HUES48 (cell line): ENCODE measurements at regions not wholly inside any gene's neighbourhood (a gene's known extent, or its start where the extent isn't known, plus 50 kb on each side); places are given as distances from the start of the nearest gene placed in this dataset.
"Not testable (repeated sequence)": the region's sequence is repeated elsewhere in the genome, so short reads cannot be mapped to it uniquely, and the experiment has no call there.

Source experiments
- H3K27ac ChIP-seq: one replicate; pipeline ENCODE4 v1.7.0; 2013; ENCODE audit warnings: low read depth, low read length, inconsistent platforms
- H3K27me3 ChIP-seq: 2 replicates; pipeline ENCODE4 v1.6.1; 2013; ENCODE audit warnings: mild to moderate bottlenecking, low read length; ENCODE audit not compliant: control insufficient read depth, insufficient read depth
- H3K36me3 ChIP-seq: 2 replicates; pipeline ENCODE4 v1.6.1; 2013; ENCODE audit warnings: low read length; ENCODE audit not compliant: control insufficient read depth, insufficient read depth
- H3K4me1 ChIP-seq: 2 replicates; pipeline ENCODE4 v1.6.1; 2013; ENCODE audit warnings: mild to moderate bottlenecking, low read length; ENCODE audit not compliant: control insufficient read depth, insufficient read depth
- H3K4me3 ChIP-seq: 2 replicates; pipeline ENCODE4 v1.5.1; 2013; ENCODE audit warnings: mild to moderate bottlenecking, low read depth, low read length
- H3K9ac ChIP-seq: 2 replicates; pipeline ENCODE4 v1.6.1; 2013; ENCODE audit warnings: mild to moderate bottlenecking, low read depth, low read length, moderate library complexity
- H3K9me3 ChIP-seq: 2 replicates; pipeline ENCODE4 v1.6.1; 2013; ENCODE audit warnings: low read length; ENCODE audit not compliant: control insufficient read depth, insufficient read depth

DNA sequence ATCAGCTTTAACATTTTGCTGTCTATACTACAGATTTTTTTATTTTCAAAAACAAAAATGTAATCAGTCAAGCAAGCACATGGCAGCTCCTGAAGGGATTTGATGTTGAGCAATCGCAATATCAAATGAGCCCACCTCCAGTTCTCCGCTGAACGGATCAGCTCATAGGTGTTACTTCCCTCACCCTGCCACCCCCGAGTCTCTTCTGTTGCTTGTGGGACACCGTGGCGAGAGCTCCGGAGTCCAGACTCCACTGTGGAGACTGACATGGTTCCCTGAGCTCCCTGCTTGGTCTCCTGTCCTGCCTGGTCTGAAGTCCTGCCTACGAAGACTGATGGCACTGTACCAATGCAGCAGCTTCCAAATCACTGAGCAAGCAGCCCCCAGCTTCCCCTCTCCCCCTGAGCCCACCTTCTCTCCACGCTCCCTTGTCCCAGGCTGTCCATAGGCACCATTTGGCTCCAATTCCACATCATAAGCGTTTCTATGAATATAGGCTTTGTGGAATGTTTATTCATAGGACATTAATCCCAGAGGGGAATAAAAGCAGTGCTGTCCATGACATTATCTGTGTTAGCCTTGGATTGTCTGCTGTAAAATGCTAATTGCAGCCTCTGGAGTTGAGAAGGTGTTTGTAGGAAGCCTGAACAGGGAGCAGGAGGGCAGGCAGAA lies 162.2 kb downstream of the LY86 start:
- Histone ChIP-seq H3K4me3 (no peak overlapping the region), H3K27me3 (no peaks in the 10 kb centered on the region), H3K27ac (no peak overlapping the region), H3K36me3 (no peaks in the 10 kb centered on the region), H3K4me1 (peaks cover 11% of the 10 kb centered on the region), H3K9ac (no peak overlapping the region), H3K9me3 (no peaks in the 10 kb centered on the region)

GRCh38 chr6:6751266-6751596 lies 162.7 kb downstream of the LY86 start:
- H3K27ac ChIP-seq: no peak overlapping the region
- peaks cover 11% of the 10 kb centered on the region for H3K4me1 ChIP-seq

GRCh38 chr6:6751619-6752023 lies 163.1 kb downstream of the LY86 start:
- Histone ChIP-seq H3K9me3 (no peaks in the 10 kb centered on the region), H3K27me3 (no peaks in the 10 kb centered on the region), H3K36me3 (no peaks in the 10 kb centered on the region), H3K9ac (no peak overlapping the region), H3K4me1 (peaks cover 11% of the 10 kb centered on the region), H3K4me3 (no peak overlapping the region), H3K27ac (no peak overlapping the region)

More at GRCh38 chr6:6751266-6751596, 162.7 kb downstream of the LY86 start:
- Histone ChIP-seq H3K9me3 (no peaks in the 10 kb centered on the region), H3K9ac (no peak overlapping the region), H3K27me3 (no peaks in the 10 kb centered on the region), H3K4me3 (no peak overlapping the region), H3K36me3 (no peaks in the 10 kb centered on the region)

- Histone ChIP-seq H3K27me3 (no peaks in the 10 kb centered on the region), H3K9me3 (no peaks in the 10 kb centered on the region), H3K27ac (no peak overlapping the region), H3K4me3 (no peak overlapping the region), H3K36me3 (no peaks in the 10 kb centered on the region), H3K9ac (no peak overlapping the region), H3K4me1 (peaks cover 11% of the 10 kb centered on the region)
Observed at GRCh38 chr6:6752129-6752528, 163.6 kb downstream of the LY86 start.

DNA sequence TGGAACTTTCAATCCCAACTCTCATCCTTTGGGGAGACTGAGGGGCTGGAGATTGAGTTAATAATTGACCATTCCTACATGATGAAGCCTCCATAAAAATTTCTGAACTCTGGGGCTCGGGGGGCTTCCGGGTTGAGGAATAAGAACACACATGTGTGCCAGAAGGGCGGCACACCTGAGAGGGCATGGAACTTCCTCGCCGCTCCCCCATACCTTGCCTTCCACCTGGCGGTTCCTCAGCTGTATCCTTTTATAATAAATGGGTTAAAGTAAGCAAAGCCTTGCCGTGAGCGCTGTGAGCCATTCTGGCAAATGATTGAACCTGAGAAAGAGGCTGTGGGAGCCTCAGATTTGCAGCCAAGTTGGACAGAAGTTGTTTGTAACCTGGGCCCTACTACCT lies 164.8 kb downstream of the LY86 start:
- H3K4me1 ChIP-seq: peaks cover 11% of the 10 kb centered on the region
- no peak overlapping the region for H3K9ac ChIP-seq
- H3K27me3 ChIP-seq: no peaks in the 10 kb centered on the region
- H3K4me3 ChIP-seq: no peak overlapping the region
- H3K36me3 ChIP-seq: no peaks in the 10 kb centered on the region
- no peak overlapping the region for H3K27ac ChIP-seq
- no peaks in the 10 kb centered on the region for H3K9me3 ChIP-seq

- H3K4me3 ChIP-seq: no peak overlapping the region
- no peaks in the 10 kb centered on the region for H3K27me3 ChIP-seq
- H3K36me3 ChIP-seq: no peaks in the 10 kb centered on the region
- no peak overlapping the region for H3K27ac ChIP-seq
- H3K4me1 ChIP-seq: peaks cover 20% of the 10 kb centered on the region
- H3K9me3 ChIP-seq: no peaks in the 10 kb centered on the region
- no peak overlapping the region for H3K9ac ChIP-seq
Observed at GRCh38 chr6:6756526-6756925, 168.0 kb downstream of the LY86 start.

GRCh38 chr6:6758546-6758914 lies 170.0 kb downstream of the LY86 start:
- H3K27ac ChIP-seq: peak overlapping the region; percentile 71

DNA sequence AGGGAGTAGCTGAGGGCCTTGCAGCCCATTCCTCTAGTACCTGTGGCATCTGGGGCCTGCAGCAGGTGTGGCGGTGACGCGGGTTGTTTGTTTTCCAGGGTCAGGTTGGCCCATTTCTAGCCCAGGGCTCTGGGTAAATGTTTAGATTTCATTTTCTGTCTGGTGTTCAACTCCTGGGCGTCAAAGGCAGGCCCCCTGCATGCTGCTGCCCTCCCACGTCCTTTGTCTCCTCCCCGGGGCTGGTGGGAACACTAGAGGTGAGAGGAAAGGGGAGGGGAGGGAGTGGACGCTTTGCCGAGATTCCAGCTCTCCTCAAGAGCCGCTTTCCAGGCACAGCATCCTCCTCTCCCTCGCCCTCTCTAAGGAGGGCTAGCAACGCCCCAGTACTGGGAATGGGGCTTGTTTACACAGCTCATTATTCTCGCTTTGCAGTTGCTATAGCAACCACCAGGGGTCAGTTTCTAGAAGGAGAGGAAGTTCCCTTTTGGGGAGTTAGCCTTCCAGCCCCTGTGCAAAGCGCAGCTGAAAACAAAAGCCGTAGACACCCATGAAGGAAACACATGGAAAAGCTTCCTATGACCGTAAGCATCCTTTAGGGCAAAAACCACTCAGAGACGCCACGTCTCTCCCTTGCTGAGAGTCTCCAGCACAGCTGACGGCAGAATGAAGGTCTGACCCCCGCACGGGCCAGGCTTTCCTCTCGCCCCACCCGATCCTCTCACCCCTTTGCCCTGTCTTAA lies 170.6 kb downstream of the LY86 start:
- Histone ChIP-seq H3K36me3 (no peaks in the 10 kb centered on the region), H3K9ac (no peak overlapping the region; the same call in 1 of the 2 replicates), H3K27ac (peak overlapping the region; percentile 71), H3K4me1 (peaks cover 17% of the 10 kb centered on the region), H3K27me3 (no peaks in the 10 kb centered on the region), H3K4me3 (peak overlapping the region; percentile 42), H3K9me3 (no peaks in the 10 kb centered on the region)

More at GRCh38 chr6:6758546-6758914, 170.0 kb downstream of the LY86 start:
- H3K4me1 ChIP-seq: peaks cover 17% of the 10 kb centered on the region
- no peaks in the 10 kb centered on the region for H3K27me3 ChIP-seq
- no peaks in the 10 kb centered on the region for H3K36me3 ChIP-seq
- H3K9ac ChIP-seq: no peak overlapping the region
- no peaks in the 10 kb centered on the region for H3K9me3 ChIP-seq
- peak overlapping the region; percentile 42 for H3K4me3 ChIP-seq

DNA sequence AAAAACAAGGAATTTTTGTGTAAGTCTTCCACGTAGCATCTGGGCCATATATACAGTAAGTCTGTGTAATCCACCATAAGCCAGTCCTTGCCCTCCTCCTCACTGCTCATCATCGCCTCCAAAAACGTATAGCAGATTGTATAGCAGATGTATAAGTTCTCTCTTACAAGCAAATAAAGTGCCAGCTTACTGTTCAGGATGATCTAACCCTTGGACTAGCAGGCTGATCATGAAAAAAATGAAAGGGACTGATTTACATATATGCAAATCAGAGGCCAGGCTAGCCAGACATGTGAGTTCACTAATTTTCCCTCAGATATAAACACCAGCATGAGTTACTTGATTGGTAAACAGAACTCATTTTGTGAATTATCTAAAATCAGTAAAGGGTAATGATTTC lies 171.5 kb downstream of the LY86 start:
- H3K9ac ChIP-seq: no peak overlapping the region
- no peak overlapping the region for H3K27ac ChIP-seq

GRCh38 chr6:6762566-6762965 lies 174.0 kb downstream of the LY86 start:
- not testable (repeated sequence) for H3K36me3 ChIP-seq, H3K4me3 ChIP-seq, H3K27me3 ChIP-seq, H3K9me3 ChIP-seq, H3K9ac ChIP-seq, H3K27ac ChIP-seq
- peaks cover 17% of the 10 kb centered on the region for H3K4me1 ChIP-seq

More for the DNA sequence above, 171.5 kb downstream of the LY86 start:
- H3K36me3 ChIP-seq: no peaks in the 10 kb centered on the region
- peaks cover 17% of the 10 kb centered on the region for H3K4me1 ChIP-seq
- no peaks in the 10 kb centered on the region for H3K9me3 ChIP-seq
- no peak overlapping the region for H3K4me3 ChIP-seq
- H3K27me3 ChIP-seq: no peaks in the 10 kb centered on the region

DNA sequence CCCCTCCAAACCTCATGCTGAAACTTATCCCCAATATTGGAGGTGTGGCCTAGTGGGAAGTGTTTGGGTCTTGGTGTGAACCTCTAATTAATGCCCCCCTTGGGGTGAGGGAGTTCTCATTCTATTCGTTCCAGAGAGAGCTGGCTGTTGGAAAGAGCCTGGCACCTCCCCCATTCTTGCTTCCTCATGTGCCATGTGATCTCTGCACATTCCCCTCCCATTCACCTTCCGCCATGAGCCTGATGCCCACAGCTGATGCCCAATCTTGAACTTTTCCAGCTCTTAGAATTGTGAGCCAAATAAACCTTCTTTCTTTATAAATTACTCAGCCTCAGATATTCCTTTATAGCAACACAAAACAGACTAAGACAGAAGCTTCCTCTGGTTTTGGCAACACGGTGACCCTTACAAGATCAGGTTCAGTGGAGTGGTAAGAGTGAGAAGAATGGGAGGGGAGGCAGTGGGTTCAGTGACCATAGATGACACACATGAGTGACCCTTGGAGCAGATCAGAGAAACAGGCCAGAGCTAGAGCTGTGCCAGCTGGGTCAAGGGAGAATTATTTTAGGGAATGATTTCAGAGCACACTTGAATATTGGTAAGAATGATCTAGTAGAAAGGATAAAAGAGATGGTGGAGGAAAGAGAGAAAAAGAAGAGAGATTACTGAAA lies 176.4 kb downstream of the LY86 start:
- H3K27me3 ChIP-seq: no peaks in the 10 kb centered on the region
- H3K36me3 ChIP-seq: no peaks in the 10 kb centered on the region
- no peak overlapping the region for H3K27ac ChIP-seq
- H3K4me1 ChIP-seq: peaks cover 1% of the 10 kb centered on the region; the same call in 1 of the 2 replicates
- H3K9ac ChIP-seq: no peak overlapping the region
- no peak overlapping the region for H3K4me3 ChIP-seq
- H3K9me3 ChIP-seq: no peaks in the 10 kb centered on the region
